ENCODE measurements at regions not wholly inside any gene's neighbourhood (a gene's known extent, or its start where the extent isn't known, plus 50 kb on each side); places are given as distances from the start of the nearest gene placed in this dataset.
"Not testable (repeated sequence)": the region's sequence is repeated elsewhere in the genome, so short reads cannot be mapped to it uniquely, and the experiment has no call there.

GRCh38 chr2:215866606-215867005 is 146.7 kb downstream of the MREG start:
- no peak for DNase-seq (ENCODE audit: low spot score)
- intact Hi-C loops (cut with DNase I) = no loop called here

GRCh38 chr2:215863687-215864086 is 149.7 kb downstream of the MREG start:
- intact Hi-C loops (cut with DNase I) = no loop called here

GRCh38 chr2:215862351-215862771 is 151.0 kb downstream of the MREG start:
- DNase-seq (ENCODE audit: low spot score) = no peak
- intact Hi-C loops (cut with DNase I) = no loop called here

More at GRCh38 chr2:215863687-215864086, 149.7 kb downstream of the MREG start:
- DNase-seq (ENCODE audit: low spot score) = no peak

- intact Hi-C loops (cut with DNase I) = no loop called here
Observed at GRCh38 chr2:215861607-215862350, 151.6 kb downstream of the MREG start.

GRCh38 chr2:215856080-215856479 is 157.3 kb downstream of the MREG start:
- intact Hi-C loops (cut with DNase I) = no loop called here
- no peak for DNase-seq (ENCODE audit: low spot score)

More at GRCh38 chr2:215861607-215862350, 151.6 kb downstream of the MREG start:
- DNase-seq (ENCODE audit: low spot score) = no peak

- intact Hi-C loops (cut with DNase I); DNase-seq (ENCODE audit: low spot score): not testable (repeated sequence)
Observed at GRCh38 chr2:215855308-215855707, 158.0 kb downstream of the MREG start.

GRCh38 chr2:215854008-215854407 is 159.3 kb downstream of the MREG start:
- intact Hi-C loops (cut with DNase I) = no loop called here
- no peak for DNase-seq (ENCODE audit: low spot score)

- DNase-seq (ENCODE audit: low spot score) = no peak
- intact Hi-C loops (cut with DNase I) = no loop called here
Observed at GRCh38 chr2:215851696-215852095, 161.7 kb downstream of the MREG start.

GRCh38 chr2:215851082-215851481 is 162.3 kb downstream of the MREG start:
- DNase-seq (ENCODE audit: low spot score) = no peak
- intact Hi-C loops (cut with DNase I) = no loop called here

- no peak for DNase-seq (ENCODE audit: low spot score)
- intact Hi-C loops (cut with DNase I) = no loop called here
Observed at GRCh38 chr2:215850380-215850779, 163.0 kb downstream of the MREG start.

GRCh38 chr2:215849771-215850170 is 163.6 kb downstream of the MREG start:
- intact Hi-C loops (cut with DNase I) = no loop called here
- no peak for DNase-seq (ENCODE audit: low spot score)

GRCh38 chr2:215848698-215849097 is 164.7 kb downstream of the MREG start:
- intact Hi-C loops (cut with DNase I) = no loop called here

GRCh38 chr2:215848146-215848545 is 165.2 kb downstream of the MREG start:
- intact Hi-C loops (cut with DNase I) = no loop called here
- DNase-seq (ENCODE audit: low spot score) = no peak

More at GRCh38 chr2:215848698-215849097, 164.7 kb downstream of the MREG start:
- DNase-seq (ENCODE audit: low spot score) = no peak

GRCh38 chr2:215847718-215848117 is 165.6 kb downstream of the MREG start:
- intact Hi-C loops (cut with DNase I) = no loop called here
- no peak for DNase-seq (ENCODE audit: low spot score)

GRCh38 chr2:215847056-215847455 is 166.3 kb downstream of the MREG start:
- no peak for DNase-seq (ENCODE audit: low spot score)
- intact Hi-C loops (cut with DNase I) = no loop called here

GRCh38 chr2:215845839-215846586 is 167.3 kb downstream of the MREG start:
- intact Hi-C loops (cut with DNase I) = no loop called here

GRCh38 chr2:215843579-215843978 is 169.8 kb downstream of the MREG start:
- intact Hi-C loops (cut with DNase I) = loop anchor here (5.0 kb wide), 1 partner anchor 381 kb away; no protein-coding TSS in a partner anchor
- no peak for DNase-seq (ENCODE audit: low spot score)

More at GRCh38 chr2:215845839-215846586, 167.3 kb downstream of the MREG start:
- DNase-seq (ENCODE audit: low spot score) = no peak

- no peak for DNase-seq (ENCODE audit: low spot score)
- intact Hi-C loops (cut with DNase I) = loop anchor here (5.0 kb wide), 1 partner anchor 379 kb away; no protein-coding TSS in a partner anchor
Observed at GRCh38 chr2:215841175-215841816, 172.1 kb downstream of the MREG start.

GRCh38 chr2:215839816-215840215 is 173.5 kb downstream of the MREG start:
- intact Hi-C loops (cut with DNase I) = loop anchor here (5.0 kb wide), 2 partner anchors 77 to 378 kb away; no protein-coding TSS in a partner anchor
- DNase-seq (ENCODE audit: low spot score) = no peak

GRCh38 chr2:215839309-215839708 is 174.0 kb downstream of the MREG start:
- intact Hi-C loops (cut with DNase I) = loop anchor here (5.0 kb wide), 1 partner anchor 78 kb away; no protein-coding TSS in a partner anchor
- no peak for DNase-seq (ENCODE audit: low spot score)

All from cardiac septum (tissue), 1 donor.